Gastroesophageal sphincter (tissue), 3 donors: ENCODE measurements at regions not wholly inside any gene's neighbourhood (a gene's known extent, or its start where the extent isn't known, plus 50 kb on each side); places are given as distances from the start of the nearest gene placed in this dataset.
"Not testable (repeated sequence)": the region's sequence is repeated elsewhere in the genome, so short reads cannot be mapped to it uniquely, and the experiment has no call there.

Experiments used
- CTCF ChIP-seq, 4 experiments: fragments of 200-600 bp in 2 of 4; fragments of 450-650 bp in 2 of 4; sonication (generic) in 1 of 4; IDR thresholded peaks; one replicate each; pipeline ENCODE4 v1.5.1; 2017 to 2019; ENCODE audit warnings: antibody characterized with exemption in 4 of 4, mild to moderate bottlenecking in 2 of 4, moderate library complexity in 2 of 4
- EP300 ChIP-seq: sonication (generic); formaldehyde crosslinking; IDR thresholded peaks from one replicate; pipeline ENCODE4 v1.6.1; 2017; ENCODE audit warnings: antibody characterized with exemption, mild to moderate bottlenecking
- POLR2A ChIP-seq, 2 donors: fragments of 450-650 bp; IDR thresholded peaks; one replicate each; pipeline ENCODE4 v1.6.1; 2017; ENCODE audit warnings: antibody characterized with exemption in 2 of 2, mild to moderate bottlenecking in 2 of 2, moderate library complexity in 1 of 2
- POLR2AphosphoS5 ChIP-seq: sonication (generic); formaldehyde crosslinking; IDR thresholded peaks from one replicate; pipeline ENCODE4 v1.6.1; 2017; ENCODE audit warnings: antibody characterized with exemption

- TF ChIP-seq CTCF (IDR thresholded peaks at IDR 0.05); POLR2A (IDR thresholded peaks at IDR 0.05); POLR2AphosphoS5; EP300: not testable (repeated sequence)
Observed at GRCh38 chrX:124789874-124790273, 443.5 kb downstream of the SH2D1A start.
